ENCODE measurements at regions not wholly inside any gene's neighbourhood (a gene's known extent, or its start where the extent isn't known, plus 50 kb on each side); places are given as distances from the start of the nearest gene placed in this dataset.
"Not testable (repeated sequence)": the region's sequence is repeated elsewhere in the genome, so short reads cannot be mapped to it uniquely, and the experiment has no call there.

DNA sequence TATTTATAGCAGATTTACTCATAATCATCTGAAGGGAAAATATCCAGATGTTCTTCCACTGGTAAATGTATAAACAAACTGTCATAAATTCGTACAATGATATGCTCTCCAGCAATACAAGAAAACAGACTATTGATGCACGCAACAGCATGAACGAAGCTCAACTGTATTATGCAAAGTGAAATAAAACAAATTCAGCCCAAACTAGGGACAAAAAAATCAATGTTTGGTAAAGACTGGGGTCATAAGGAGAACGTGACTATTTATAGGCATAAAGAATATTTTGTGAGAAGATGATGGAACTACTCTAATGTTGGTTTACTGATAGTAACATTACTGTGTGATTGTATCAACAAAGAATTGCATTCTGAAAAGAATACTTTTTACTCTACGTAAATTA is 1276.7 kb upstream of the DDX18 start:
- H3K4me2 ChIP-seq = no peak overlapping the region
- no peak overlapping the region for H3K27ac ChIP-seq
- ATAC-seq = no peak
- POLR2A ChIA-PET = no interaction called here
- no peaks in the 10 kb centered on the region for H3K9me3 ChIP-seq
- H3K4me3 ChIP-seq = no peak overlapping the region
- no peak for TF ChIP-seq JUN (IDR thresholded peaks at IDR 0.05)
- TF ChIP-seq CHD4 (IDR thresholded peaks at IDR 0.05; ENCODE audit: borderline replicate concordance) = no peak
- no peak for TF ChIP-seq EHMT2 (IDR thresholded peaks at IDR 0.05; ENCODE audit: low read depth)
- no peak for TF ChIP-seq RARB (CRISPR knock-in tag; IDR thresholded peaks at IDR 0.05)
- CTCF ChIA-PET = no interaction called here
- H3K4me1 ChIP-seq = no peaks in the 10 kb centered on the region
- DNase-seq (ENCODE audit: low read depth in 1 of 2, low spot score in 1 of 2) = no peak
- WGBS (ENCODE audit: missing lambda C conversion rate) = 1% methylated on average over 5 of the region's 5 CpGs
- no peak for FAIRE-seq

DNA sequence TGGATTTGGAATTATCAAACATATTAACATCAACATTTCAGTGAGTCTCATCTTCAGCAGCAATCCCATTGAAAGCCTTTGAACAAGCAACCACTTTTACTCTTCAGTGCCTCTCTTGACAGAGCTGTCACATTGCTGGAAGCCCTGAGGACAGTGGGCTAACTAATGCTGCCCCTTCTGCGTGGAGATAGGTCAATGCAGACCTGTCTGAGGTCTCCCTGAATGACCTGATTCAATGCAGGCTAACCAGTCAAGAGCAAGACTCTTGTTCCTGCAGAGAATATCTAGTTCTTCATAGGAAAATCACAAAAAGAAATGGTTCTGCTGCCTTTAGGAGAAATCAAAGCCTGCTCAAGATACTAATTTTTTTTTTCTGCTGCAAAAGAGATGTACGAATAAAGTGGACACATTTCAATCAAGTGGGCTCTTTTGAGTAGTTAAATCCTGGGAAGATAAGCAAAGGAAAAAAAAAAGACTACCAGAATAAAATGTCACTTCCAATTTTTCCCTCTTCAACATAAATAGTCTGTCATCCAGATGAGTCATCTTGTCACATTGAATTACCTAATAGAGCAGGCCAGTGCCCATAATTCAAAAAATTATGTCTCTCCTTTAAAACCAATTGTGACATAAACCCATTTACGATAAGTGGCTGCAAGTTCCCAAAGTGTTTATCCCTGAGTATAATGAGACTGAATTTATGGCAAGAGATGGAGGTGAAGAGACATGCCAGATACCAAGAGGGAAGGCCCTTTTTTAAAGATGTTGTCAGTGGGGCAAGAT is 1269.0 kb upstream of the DDX18 start:
- Histone ChIP-seq H3K9me3 (no peaks in the 10 kb centered on the region; the same call in 2 of the 3 replicates), H3K4me3 (no peak overlapping the region), H3K4me2 (no peak overlapping the region), H3K27ac (no peak overlapping the region), H3K4me1 (no peaks in the 10 kb centered on the region)
- no peak for DNase-seq (ENCODE audit: low read depth in 1 of 2, low spot score in 1 of 2)
- CTCF ChIA-PET = no interaction called here
- POLR2A ChIA-PET = no interaction called here
- TF ChIP-seq, protein P1, sequence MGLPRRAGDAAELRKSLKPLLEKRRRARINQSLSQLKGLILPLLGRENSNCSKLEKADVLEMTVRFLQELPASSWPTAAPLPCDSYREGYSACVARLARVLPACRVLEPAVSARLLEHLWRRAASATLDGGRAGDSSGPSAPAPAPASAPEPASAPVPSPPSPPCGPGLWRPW (IDR thresholded peaks at IDR 0.05) = no peak
- TF ChIP-seq EHMT2 (IDR thresholded peaks at IDR 0.05; ENCODE audit: low read depth) (no peak), TP53 (CRISPR knock-in tag; IDR thresholded peaks at IDR 0.05) (no peak)
- TF ChIP-seq, protein P2, sequence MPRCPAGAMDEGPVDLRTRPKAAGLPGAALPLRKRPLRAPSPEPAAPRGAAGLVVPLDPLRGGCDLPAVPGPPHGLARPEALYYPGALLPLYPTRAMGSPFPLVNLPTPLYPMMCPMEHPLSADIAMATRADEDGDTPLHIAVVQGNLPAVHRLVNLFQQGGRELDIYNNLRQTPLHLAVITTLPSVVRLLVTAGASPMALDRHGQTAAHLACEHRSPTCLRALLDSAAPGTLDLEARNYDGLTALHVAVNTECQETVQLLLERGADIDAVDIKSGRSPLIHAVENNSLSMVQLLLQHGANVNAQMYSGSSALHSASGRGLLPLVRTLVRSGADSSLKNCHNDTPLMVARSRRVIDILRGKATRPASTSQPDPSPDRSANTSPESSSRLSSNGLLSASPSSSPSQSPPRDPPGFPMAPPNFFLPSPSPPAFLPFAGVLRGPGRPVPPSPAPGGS (IDR thresholded peaks at IDR 0.05) = no peak
- TF ChIP-seq, protein P3, sequence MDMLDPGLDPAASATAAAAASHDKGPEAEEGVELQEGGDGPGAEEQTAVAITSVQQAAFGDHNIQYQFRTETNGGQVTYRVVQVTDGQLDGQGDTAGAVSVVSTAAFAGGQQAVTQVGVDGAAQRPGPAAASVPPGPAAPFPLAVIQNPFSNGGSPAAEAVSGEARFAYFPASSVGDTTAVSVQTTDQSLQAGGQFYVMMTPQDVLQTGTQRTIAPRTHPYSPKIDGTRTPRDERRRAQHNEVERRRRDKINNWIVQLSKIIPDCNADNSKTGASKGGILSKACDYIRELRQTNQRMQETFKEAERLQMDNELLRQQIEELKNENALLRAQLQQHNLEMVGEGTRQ (IDR thresholded peaks at IDR 0.05) = no peak
- TF ChIP-seq, protein P4, sequence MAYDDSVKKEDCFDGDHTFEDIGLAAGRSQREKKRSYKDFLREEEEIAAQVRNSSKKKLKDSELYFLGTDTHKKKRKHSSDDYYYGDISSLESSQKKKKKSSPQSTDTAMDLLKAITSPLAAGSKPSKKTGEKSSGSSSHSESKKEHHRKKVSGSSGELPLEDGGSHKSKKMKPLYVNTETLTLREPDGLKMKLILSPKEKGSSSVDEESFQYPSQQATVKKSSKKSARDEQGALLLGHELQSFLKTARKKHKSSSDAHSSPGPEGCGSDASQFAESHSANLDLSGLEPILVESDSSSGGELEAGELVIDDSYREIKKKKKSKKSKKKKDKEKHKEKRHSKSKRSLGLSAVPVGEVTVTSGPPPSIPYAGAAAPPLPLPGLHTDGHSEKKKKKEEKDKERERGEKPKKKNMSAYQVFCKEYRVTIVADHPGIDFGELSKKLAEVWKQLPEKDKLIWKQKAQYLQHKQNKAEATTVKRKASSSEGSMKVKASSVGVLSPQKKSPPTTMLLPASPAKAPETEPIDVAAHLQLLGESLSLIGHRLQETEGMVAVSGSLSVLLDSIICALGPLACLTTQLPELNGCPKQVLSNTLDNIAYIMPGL (CRISPR knock-in tag; IDR thresholded peaks at IDR 0.05; ENCODE audit: borderline replicate concordance) = no peak
- no peak for ATAC-seq
- 5% methylated on average over 3 of the region's 3 CpGs for WGBS (ENCODE audit: missing lambda C conversion rate)
- no peak for FAIRE-seq

DNA sequence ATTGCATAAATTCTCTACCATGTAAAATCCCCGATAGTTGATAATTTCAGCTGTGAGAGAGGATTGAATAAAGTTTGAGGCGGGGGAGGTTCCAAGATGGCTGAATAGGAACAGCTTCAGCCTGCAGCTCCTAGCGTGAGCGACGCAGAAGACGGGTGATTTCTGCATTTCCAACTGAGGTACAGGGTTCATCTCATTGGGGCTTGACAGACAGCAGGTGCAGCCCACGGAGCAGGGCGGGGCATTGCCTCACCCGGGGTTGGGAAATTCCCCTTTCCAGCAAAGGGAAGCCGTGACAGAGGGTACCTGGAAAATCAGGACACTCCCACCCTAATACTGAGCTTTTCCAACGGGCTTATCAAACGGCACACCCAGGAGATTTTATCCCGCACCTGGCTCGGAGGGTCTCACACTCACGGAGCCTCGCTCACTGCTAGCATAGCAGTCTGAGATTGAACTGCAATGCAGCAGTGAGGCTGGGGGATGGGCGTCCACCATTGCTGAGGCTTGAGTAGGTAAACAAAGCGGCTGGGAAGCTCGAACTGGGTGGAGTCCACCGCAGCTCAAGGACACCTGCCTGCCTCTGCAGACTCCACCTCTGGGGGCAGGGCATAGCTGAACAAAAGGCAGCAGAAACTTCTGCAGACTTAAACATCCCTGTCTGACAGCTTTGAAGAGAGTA is 1261.6 kb upstream of the DDX18 start:
- H3K9me3 ChIP-seq; ATAC-seq; H3K4me1 ChIP-seq; H3K27ac ChIP-seq; H3K4me3 ChIP-seq; FAIRE-seq; H3K4me2 ChIP-seq; DNase-seq (ENCODE audit: low read depth in 1 of 2, low spot score in 1 of 2); POLR2A ChIA-PET; CTCF ChIA-PET: not testable (repeated sequence)
- 25% methylated on average over 18 of the region's 20 CpGs for WGBS (ENCODE audit: missing lambda C conversion rate)

DNA sequence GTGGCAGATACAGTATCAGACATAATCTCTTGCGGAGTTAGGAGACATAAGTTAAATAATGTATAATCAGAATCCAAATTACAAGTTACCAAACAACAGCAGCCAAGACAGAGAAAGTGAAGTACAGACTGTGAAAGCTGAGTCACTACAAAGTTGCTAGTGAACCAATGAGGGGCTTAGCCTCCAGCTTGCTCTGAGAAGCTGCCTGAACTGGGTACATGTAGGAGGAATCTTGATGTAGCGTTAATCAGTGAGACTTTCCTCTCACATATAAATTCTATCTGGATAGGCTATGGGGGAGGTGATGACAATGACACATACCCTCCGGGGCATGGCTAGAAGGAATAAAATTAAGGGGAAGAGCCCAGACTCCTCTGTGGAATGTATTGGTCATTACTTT is 1234.3 kb upstream of the DDX18 start:
- FAIRE-seq (no peak), DNase-seq (ENCODE audit: low read depth in 1 of 2, low spot score in 1 of 2) (no peak), ATAC-seq (no peak)
- TF ChIP-seq JUN (IDR thresholded peaks at IDR 0.05) = no peak
- WGBS (ENCODE audit: missing lambda C conversion rate) = 3% methylated on average over 3 of the region's 3 CpGs
- Histone ChIP-seq H3K4me2 (no peak overlapping the region), H3K9me3 (peaks cover 4% of the 10 kb centered on the region; the same call in 1 of the 3 replicates), H3K4me3 (no peak overlapping the region), H3K4me1 (no peaks in the 10 kb centered on the region), H3K27ac (no peak overlapping the region)
- ChIA-PET CTCF (no interaction called here), POLR2A (no interaction called here)

Measured in A549 (cell line).